HG03103 (cell line): ENCODE measurements at regions not wholly inside any gene's neighbourhood (a gene's known extent, or its start where the extent isn't known, plus 50 kb on each side); places are given as distances from the start of the nearest gene placed in this dataset.

Experiments used
- ATAC-seq: cut with Tn5 transposase; IDR thresholded peaks from one replicate; pipeline ENCODE4 v1.9.1; 2021; ENCODE audit warnings: low read depth; ENCODE audit not compliant: unreplicated experiment

DNA sequence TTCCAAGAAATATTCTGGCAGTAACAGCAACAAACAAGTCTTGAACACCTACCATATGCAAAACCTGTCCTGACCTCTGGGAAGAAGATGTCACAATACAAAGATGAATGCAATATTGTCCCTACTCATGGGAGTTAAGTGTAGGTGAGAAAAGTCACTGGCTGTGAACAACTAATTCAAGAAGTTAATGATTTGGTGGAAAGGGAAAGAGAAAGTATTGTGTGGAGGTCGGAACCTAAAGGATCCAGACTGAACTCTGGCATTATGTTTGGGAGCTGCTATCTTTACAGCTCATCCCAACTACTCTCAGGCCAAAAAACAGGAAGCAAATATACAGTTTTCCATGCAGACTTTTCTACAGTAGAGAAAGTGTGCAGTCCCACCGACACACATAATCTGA lies 285.3 kb upstream of the PRDM1 start:
- ATAC-seq = no peak

DNA sequence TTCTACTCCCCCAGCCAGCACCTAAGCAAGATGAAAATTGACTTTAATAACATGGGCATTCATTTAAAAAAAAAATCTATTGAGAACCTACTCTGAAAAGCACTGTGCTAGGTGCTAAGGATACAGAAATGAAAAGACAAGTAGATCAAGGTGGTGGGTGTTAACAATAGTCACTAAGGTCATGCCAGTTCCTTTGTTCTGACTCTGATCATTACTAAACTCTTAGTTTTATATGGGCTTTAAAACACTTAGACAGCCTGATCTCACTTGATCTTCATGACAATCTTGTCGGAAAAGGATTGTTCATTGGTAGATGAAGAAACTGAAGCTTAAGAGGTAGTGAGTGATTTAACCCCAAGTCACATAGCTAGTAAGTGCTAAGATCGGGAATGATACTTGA lies 285.7 kb upstream of the PRDM1 start:
- no peak for ATAC-seq

DNA sequence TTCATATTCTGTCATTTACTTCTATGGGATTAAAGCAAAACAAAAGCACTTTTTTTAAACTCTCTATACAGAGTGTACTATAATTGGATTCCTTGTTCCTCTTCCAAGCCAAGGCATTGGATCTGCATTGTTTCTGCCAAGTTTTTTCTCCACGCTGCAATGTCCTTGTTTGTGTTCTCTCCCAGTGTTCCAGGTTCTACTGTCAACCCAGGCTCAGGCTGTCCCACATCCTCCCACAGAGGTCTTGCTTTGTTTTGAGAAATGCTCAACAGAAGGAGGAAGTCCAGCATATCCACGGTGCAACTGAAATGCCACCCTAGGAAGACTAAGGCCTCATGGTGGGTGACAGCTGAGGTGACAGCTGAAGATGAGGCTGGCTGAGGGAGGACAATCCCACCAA lies 287.1 kb upstream of the PRDM1 start:
- no peak for ATAC-seq

DNA sequence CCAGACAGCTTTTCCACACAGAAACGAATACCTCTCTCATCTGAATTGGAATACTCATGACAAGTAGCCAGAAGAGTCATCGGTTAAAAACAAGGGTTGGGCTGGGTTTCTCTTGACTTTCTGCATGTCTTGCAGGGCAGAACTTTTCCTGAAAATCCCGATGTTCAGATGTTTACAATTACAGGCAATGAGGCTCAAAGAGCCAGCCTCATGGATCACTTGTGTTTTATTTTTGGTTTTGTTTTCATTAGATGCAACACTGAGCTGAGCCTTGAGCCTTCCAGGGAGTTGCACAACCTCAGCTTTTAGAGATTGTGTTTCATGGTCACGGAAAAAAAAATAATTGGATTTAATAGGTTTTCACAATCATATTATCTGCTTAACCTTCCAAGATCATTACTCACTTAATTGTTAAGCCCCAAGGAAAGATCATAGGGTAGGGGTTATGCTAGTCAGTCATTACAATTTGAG lies 288.1 kb upstream of the PRDM1 start:
- ATAC-seq = no peak

DNA sequence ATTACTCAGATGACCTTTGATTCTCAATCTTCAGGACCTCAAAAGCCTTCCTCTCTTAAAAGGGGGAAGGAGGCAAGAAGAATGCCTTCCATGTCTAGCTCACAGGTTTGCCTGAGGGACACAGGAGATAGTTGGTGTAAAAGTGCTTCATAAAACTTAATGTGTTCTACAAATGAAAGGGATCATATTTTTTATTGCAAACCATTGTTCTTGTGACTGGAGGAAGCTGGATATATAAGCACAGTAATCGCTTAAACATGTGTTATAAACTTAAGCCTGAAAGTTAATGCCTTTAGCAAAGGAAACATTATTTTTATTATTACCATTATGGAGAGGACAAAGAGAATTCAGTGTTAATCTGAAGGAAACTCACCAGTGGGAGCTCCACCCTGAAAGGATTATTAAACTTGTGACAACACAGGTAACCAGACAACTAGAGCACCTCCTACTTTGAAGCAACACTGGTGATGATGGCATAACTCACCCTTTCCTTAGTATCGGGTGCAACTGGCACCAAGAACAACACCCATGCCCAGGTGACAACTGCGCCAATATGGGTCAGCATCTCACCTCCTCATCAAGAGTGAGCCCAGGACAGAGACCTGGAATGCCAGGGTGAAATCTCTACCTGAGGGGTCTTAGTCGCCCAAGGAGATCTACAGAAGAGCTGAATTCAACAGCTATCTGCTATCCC lies 288.7 kb upstream of the PRDM1 start:
- ATAC-seq = no peak

DNA sequence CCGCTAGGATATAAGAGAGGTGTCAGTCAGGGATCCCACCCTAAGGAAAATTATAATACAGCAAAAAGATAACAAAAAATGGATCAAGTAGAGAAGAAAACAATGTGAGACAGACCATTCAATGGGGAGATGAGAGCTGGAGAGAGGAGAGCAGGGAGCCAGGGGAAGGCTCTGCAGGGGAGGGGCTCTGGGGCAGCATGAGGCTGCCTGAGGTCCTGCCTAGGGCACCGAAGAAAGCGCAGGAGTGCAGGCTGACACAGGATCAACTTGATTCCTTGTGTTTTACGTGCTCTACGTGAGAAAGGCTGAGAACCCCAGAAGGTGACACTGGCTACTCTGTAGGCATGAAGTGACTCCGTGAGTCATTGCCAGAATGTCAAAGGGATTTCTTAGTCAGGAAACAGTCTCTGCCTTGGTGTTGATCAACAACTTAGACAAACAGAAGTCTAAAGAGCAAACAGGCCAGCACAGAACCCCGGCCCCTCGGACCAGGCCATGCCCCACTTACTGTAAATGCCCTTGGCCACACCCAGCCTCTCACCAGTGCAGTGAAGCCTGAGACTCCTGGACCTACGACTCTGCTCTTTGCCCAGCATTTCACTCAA lies 290.1 kb upstream of the PRDM1 start:
- no peak for ATAC-seq

DNA sequence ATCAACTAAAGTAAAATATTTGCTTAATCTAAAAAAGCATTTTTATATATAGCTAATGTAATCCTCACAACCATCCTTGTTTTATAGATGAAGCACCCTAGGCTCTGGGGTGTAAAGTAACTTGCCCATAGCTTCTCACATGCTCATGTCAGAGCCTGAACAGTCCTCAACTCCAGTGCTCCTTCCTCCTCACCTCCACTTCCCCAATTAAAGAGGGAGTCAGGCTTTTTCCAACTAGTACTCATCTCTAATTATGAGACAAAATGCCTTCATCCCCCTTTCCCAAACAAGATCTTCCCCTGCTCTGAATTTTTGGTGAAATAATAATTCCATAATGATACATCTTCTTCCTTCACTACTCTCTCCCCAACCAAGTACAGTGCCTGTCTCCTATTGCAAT lies 290.8 kb upstream of the PRDM1 start:
- no peak for ATAC-seq

DNA sequence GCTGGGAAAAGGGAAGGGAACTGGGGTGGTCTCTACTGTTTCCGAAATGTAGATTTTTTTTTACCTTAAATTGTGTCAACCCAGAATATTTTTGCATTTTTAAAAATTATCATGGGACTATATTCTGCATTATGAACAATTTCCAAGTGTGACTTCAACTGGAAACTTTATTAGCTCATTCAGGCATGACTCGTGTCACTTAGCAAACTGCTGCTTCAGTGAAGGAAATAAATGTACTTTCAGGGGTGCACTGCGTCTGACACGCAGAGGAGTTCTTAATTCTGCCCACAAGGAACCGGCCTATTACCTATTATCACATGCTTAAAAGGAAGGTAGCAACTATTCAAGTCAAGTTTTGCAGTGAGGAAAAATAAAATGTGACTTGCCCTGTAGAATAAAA lies 291.3 kb upstream of the PRDM1 start:
- ATAC-seq = no peak

DNA sequence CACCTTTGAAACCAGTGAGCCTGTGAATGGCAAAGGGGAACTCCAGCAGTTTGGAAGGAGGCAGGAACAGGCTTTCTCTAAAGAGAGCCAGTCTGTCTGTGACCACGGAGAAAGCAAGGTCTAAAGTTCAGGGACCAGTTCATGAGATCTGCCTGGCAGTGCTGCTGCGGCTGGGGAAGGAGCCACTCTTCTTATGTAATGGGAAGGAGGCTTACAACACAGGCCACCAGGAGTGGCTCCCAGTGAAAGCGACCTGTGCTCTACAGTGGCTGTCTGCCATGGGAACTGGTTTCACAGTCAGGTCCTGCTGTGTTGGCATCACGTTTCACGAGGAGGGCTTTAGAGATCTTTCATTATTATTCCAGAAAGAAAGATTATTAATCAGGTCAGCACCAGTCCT lies 291.9 kb upstream of the PRDM1 start:
- ATAC-seq = no peak

DNA sequence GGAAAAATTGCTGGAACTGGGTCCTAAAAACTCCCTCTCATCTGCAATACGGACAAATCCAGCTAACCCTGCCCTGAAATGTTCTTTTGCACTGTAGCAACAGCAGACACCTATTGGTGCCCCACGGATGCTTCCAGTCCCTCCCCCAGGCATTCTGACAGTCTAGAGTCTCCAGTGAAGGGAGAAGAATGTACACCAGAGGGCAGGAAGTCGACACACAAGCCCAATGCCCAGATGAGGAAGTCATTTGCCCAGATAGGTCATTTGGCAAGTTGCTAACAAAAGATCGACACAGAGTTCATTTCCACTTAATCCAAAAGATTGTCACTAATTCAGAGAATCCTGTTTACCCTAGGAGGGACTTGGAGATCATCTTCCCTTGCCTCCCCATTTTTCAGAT lies 293.0 kb upstream of the PRDM1 start:
- ATAC-seq = no peak

DNA sequence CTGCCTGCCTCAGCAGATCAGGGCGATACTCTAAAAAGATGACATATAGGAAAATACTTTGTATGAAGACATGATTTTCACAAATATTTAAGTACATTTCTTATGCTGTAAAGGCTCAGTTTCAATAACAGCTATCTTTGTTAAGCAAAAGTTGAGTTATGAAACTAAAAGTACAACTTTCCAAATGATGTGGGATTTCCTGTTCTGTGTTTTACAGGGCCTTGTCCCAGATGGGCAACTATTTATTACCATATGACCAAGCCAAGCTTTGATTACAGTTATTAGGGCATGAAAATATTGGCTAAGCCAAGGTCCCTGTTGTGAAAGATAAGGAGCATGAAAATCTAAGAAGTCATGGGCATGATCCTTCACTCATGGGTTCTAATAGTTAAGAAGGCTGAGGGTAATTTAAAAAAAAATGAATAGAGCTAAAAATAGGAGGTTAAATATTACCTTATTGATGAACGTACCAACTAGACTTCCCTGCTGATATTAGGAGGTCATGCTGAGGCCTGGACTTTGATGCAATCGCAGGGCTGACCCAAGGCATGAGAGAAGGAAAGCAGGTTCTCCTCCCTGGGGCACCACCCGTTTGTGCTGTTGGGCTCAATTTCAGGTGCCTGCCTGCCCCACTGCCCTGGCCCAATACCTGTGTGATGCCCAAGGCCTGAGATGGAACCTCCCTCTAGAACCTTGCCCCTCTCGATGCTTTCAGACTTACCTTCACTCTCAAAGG lies 294.4 kb upstream of the PRDM1 start:
- ATAC-seq = no peak

DNA sequence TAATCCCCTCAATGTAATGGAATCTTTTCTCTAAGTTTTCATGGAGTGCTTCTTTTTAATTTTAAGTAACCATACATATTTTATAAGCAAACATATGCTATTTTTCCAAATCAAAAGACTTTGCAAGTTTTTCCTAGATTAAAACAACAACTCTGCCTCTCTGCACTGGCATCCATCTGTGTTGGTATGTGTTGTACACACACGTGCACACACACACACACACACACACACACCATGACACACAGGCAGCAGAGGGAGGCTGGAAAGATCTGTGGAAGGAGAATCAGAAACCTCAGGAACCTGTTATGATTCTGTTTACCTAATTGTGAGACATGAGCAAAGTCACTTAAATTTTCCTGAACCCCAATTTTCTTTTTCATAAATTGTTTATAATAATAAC lies 295.0 kb upstream of the PRDM1 start:
- no peak for ATAC-seq

DNA sequence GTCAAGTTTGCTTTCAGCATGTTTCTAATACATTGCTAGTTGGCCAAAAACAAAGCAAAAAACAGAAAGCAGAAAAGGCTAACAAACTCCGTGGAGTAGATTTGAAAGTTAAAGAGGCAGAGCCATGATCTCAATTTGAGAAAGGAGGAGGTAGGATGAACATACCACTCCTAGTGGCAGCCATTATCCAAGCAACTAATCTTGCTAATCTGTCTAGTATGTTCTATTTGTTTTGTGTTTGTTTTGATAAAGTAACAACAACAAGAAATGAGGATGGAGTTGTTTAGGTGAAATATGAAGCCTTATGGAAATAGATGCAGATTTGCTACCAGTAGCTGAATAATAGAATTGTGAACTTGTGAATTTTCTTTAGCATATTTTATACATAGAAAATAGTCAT lies 295.5 kb upstream of the PRDM1 start:
- no peak for ATAC-seq

DNA sequence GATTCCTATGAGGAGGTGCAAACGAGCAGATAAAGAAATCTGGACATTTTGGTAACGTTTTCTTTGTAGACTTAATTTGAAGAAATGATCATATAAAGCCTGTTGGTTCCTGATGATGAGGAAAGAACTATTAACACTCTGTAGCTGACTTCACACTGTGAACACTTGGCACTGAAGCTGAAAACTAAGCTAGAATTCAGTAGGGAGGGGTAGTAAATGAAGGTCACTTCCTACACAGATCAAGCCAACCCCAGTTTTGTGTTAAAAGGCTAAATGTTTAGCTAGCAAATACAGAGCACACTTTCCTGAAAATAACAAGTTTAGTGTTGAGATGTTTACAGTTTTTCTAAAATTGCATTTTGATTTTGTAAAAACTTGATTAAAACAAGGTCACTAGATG lies 296.2 kb upstream of the PRDM1 start:
- no peak for ATAC-seq

DNA sequence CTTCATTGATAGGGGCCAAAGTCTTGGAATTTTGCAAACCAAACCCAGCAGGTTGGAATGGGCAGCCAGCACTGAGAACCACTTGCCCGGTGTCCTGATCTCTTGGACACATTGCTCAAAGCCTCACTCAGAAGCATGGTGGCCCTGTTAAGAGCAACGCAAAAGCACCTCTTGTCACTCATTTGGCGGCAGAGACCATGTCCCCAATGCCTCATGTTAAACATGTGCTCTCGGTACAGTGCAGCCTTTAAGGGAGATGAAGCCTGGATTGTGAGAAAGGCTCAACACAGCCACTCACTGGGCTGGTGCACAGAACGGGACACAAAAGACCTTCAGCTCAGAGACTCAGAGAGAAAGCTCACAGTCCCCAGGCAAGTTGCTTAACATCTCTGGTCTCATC lies 298.4 kb upstream of the PRDM1 start:
- ATAC-seq = no peak

DNA sequence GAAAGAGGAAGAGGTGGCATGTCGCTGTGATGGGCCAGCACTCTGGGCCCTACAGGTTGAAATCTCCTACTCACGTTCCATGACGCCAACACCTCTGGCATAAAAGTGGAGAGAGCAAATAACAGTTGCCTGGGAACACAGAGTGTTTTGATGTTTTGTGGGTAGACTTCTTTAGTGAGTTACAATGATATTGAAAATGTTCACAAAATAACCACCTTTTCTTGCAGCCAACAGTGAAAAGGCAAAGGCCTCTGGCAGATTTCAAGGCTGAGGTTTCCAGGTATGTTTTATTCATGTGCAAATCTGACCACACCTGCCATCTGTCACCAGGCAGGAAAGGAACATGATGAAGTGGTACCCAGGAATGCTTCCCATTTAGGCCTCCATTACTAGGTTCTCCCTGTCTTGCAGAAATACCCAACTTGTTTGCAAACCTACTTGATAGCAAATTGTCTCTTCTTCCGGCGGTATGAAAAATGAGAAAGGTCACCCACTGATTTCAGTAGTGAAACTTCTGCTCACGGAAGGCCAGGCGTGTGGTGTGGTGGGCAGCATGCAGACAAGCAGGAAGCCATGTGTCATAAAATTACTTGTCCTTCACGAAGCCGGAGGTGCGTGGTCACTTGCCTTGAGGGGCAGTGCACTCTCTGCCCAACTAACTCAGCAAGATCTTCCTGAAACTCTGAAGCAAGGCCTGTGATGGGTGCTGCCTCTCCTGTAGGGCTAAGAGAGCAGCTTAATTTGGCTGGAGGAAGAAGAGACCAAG lies 299.1 kb upstream of the PRDM1 start:
- ATAC-seq = no peak

DNA sequence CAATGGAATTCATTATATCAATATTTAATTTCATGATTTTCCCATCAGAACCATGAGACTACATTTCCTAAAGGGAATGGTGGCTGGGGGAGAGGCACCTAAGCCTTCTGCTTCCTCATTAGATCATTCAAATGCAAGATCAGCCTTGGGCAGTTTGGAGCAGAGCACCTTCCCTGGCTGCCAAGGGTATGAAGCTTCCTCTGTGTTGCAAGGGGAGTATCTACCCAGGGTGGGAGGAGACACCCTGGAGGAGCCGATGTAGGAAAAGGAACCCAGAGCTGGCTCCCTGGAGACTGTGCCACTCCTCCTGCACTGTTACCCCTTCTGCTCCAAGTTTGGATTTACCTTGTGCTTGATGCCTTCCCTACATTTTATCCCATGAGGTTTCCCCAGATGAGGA lies 299.7 kb upstream of the PRDM1 start:
- ATAC-seq = no peak

DNA sequence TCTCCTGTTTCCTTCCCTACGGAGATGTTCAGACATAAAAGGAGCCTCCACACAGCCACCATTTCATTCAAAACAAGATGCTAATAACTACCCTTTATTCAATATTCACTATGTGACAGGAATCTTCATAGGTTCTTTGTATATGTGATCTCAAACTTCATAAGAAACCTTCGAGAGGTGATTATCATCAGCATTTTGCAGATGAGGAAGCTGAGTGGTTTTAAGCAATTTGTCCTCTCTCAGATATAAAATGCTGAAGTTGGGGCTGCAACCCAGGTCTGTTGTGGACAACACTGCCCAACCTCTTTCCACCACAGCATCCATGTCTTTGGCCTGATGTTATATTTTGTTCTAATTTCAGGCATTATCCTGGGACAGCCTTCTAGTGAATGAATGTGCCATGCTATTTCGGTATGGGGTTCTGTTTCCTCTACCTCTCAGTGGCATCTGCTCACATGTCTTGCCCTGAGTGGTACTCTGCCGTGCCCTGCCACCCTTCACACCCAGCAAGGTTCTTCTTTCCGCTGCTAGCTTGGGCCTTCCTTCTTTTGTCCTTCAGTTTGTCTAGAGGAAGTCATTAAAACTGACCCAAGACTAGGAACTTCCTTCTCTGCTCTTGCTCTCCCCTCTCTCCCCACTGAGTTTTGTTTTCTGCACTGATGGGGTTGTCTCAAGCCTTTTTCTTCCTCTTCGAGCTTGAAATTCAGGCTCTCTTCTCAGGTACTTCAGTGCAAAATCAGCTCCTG lies 300.9 kb upstream of the PRDM1 start:
- ATAC-seq = no peak

DNA sequence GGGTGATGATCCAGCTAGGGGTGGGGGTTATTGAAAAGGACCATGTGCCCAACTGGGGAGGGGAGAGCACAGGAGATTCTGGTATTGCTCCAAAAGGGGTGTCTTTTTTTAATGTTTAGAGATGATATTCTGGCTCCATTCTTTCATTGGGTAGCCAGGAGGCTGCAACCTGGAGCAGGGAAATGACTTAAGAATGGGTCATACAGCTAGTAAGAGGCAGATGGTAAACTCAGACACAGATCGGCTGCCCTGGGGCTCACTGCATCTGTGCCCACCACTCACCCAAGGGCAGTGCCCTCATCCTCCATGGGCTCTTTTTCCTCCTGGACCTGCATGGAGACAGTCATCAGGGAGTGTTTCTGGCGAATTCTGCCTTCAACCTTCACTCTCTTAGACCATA lies 302.0 kb upstream of the PRDM1 start:
- no peak for ATAC-seq

DNA sequence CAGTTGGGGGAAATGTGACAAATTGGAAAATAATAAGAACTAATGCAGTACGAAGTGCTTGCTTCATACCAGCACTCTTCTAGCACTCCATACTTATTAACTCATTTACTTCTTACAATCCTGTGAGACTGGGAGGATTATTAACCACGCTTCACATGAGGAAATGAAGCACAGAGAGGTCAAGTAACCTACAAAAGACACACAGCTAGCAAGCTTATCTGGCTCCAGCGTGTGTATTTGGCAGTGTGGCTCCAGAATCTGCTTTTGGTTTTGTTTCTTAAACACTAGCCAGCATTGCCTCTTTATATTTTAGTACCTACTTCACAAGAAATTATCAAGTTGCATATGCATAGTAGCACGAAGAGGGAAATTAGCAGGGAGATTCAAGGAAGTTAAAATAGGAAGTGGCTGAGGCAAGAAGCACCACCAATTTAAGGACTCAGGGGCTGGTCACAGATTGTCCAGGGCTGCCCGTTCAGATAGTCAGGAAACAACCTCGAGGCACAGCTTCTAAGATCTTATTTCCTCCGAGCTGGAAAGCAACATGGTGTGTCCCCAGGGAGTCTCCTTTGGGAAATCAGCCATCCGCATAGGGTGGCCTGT lies 302.7 kb upstream of the PRDM1 start:
- ATAC-seq = no peak
